Fibroblast of mammary gland (primary cell): ENCODE measurements at regions not wholly inside any gene's neighbourhood (a gene's known extent, or its start where the extent isn't known, plus 50 kb on each side); places are given as distances from the start of the nearest gene placed in this dataset.

Source experiments
- DNase-seq: peaks from one replicate; pipeline ENCODE4 v3.0.0-alpha.2; 2010; ENCODE audit warnings: low read depth
- H3K4me3 ChIP-seq: 2 replicates; pipeline ENCODE4 v1.5.1; 2011; ENCODE audit warnings: low read depth, mild to moderate bottlenecking, low read length, moderate library complexity; ENCODE audit not compliant: control insufficient read depth
- CTCF ChIP-seq: conservative IDR thresholded peaks from 2 replicates; pipeline ENCODE4 v1.5.1; 2011; ENCODE audit warnings: low read depth, low read length, inconsistent platforms; ENCODE audit not compliant: control insufficient read depth, insufficient read depth

DNA sequence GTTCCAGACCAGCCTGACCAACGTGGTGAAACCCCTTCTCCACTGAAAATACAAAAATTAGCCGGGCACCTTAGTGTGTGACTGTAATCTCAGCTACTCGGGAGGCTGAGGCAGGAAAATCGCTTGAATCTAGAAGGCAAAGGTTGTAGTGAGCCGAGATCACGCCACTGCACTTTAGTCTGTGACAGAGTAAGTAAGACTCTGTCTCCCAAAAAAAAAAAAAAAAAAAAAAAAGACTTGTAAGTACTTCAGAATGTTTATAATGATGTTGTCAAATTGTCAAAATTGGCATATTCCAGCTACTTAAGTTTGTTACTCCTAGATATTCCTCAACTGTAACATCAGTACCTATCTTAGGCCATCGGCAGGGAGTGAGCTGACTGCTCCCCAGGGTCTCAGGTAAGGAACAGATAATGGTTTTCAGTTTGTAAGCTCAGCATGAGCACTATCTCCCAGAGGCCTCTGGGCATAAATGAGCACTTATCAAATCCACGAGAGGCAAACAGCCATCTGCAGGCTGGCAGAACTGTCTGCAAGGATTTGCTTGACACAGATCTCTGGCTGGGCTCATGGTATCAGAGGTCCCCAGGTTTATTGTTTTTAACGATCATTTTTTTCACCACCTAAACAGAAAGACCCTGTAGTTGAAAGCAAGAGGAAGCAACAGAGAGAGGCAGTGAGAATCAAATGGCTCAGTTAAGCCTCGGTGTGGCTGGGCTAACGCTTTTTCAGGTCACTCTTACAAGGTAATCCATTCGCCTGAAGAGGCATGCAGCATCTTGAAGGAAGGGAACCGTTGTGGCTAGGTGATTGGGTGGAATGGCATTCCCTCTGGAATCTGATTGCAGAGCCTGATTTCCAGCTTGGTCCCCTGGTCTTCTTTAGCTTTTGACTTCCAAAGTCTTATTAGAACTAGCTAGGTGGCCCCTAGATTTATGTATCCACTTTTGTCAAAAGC, 115.9 kb downstream of the LY86 start:
- DNase-seq = no peak
- no peak overlapping the region for H3K4me3 ChIP-seq
- no peak for TF ChIP-seq CTCF

DNA sequence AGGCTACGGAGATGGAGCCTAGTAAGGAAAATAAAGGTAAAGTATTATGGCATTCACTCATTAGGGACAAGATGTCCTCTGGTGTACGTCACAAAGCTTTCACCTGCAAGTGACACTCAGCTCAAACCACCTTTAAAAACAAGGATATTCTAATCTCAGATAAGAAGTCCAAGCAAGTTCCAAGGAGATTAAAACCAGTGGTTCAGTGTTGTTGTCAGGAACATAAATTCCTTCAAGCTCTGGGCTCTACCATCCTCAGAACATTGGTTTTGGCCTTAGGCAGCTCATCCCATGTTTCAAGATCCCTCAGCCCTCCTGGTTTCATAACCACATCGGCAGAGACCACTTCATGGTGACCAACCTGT, 116.5 kb downstream of the LY86 start:
- DNase-seq = no peak
- H3K4me3 ChIP-seq = no peak overlapping the region
- no peak for TF ChIP-seq CTCF

DNA sequence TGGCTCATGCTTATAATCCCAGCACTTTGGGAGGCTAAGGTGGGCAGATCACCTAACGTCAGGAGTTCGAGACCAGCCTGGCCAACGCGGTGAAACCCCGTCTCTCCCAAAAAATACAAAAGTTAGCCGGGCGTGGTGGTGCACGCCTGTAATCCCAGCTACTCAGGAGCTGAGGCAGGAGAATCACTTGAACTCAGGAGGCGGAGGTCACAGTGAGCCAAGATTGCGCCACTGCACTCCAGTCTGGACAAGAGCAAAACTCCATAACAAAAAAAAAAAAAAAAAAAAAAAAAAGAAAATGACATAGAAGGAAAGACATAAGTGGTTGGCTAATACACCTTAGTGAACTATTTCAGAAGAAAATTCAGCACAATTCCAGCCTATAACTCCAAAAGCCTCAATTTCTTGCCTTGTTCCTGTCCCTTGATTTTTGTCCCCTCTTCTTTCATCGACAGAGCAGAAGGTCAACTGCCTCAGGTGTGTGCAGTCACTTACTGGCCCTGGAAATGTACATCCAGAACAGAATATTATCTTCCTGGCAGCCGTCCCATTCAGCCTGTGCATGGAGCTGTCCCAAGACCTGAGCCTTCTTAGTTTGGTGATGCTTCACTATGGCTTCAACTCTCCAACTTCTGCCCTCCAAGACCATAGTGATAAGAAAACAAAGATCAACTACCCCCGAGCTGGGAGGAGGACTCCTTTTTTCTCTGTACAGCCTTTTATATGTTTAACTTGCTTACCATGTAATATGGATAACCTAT, 117.6 kb downstream of the LY86 start:
- no peak for DNase-seq
- no peak for TF ChIP-seq CTCF

GRCh38 chr6:6707143-6707542, 118.6 kb downstream of the LY86 start:
- no peak for TF ChIP-seq CTCF
- no peak overlapping the region for H3K4me3 ChIP-seq
- no peak for DNase-seq

More for the DNA sequence above, 117.6 kb downstream of the LY86 start:
- H3K4me3 ChIP-seq = no peak overlapping the region

- no peak for TF ChIP-seq CTCF
- H3K4me3 ChIP-seq = no peak overlapping the region
- no peak for DNase-seq
These were observed 120.6 kb downstream of the LY86 start for GRCh38 chr6:6709106-6709505.

- no peak overlapping the region for H3K4me3 ChIP-seq
- DNase-seq = no peak
- no peak for TF ChIP-seq CTCF
These were observed 122.7 kb downstream of the LY86 start for GRCh38 chr6:6711031-6711785.
